HG03060 (cell line): ENCODE measurements at regions not wholly inside any gene's neighbourhood (a gene's known extent, or its start where the extent isn't known, plus 50 kb on each side); places are given as distances from the start of the nearest gene placed in this dataset.

Experiments
- ATAC-seq: cut with Tn5 transposase; IDR thresholded peaks from one replicate; pipeline ENCODE4 v1.9.1; 2021; ENCODE audit warnings: low read depth, moderate number of reproducible peaks; ENCODE audit not compliant: unreplicated experiment

DNA sequence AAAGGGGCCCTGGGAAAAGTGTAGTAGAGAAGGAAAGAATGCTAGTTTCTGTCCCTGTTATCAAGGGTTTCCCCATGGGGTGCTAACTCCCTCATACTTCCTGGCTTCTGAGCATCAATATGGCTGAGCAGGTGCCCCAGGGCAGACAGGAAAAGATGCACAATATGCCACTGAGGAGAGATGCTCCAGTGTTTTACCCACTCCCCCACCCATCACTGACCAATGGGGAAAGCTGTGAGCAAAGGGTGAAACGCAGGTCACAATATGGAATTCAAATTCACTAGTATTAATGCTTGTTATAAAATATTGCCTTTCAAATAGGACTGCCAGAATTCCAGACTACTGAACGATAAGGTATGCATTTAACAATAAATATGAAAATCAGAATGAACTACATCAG lies 187.5 kb upstream of the CTNNB1 start:
- no peak for ATAC-seq

- no peak for ATAC-seq
Observed at GRCh38 chr3:41018855-41019254, 180.4 kb upstream of the CTNNB1 start.

- no peak for ATAC-seq
Observed at GRCh38 chr3:41024031-41024836, 175.1 kb upstream of the CTNNB1 start.

DNA sequence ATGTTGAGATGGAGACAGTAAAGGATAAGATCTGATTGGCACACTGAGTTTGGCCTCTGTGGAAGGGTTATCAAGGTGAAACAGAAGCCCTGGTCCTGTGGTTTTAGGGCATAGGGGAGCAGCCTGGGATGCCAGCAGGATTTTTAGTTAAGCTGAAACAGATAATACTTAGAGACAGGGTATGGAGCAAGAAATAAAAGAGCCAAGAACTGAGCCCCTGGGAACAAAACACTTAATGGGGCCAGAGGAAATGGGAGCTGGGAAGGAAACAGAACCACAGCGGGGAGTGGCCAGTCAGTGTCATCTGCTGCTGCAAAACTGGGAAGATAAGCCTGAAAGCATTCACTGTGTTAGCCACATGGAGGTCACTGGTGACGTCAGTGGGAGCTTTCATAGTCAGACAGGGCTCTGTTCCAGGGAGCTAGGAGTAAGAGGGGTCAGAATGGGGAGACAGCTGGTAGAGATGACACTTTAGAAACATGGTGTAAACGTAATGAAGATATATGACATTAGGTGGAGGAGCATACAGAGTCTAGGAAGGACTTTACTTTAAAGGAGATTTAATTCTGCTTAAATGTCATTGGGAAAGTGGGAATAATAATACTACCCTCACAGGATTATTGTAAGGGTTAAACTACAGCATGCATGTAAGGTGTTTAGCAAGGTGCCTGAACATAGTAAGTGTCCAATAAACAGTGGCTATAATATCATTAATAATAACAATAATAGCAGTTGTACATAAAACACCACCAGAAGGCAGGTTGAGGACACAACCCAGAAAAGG lies 172.7 kb upstream of the CTNNB1 start:
- ATAC-seq: no peak

DNA sequence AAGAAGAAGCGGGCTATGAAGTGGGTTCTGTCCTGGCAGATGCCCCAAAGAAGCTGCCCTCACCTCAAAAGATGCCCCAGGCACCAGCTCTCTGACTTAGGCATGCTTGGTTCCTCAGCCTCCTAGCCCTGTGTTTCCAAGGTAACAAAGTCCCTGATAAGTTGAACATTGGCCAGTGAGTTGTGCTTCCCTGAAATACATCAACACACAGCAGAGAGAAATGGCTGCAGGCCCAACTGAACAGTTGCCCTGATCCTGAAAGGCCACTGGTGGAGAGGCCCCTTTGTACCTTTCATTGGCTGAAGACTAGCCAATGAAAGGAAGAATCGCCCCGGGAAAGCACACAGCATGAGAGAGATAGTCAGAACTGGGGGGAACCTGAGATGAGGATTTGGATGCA lies 169.9 kb upstream of the CTNNB1 start:
- ATAC-seq: no peak

GRCh38 chr3:41030220-41030619 lies 169.1 kb upstream of the CTNNB1 start:
- no peak for ATAC-seq

- no peak for ATAC-seq
Observed at GRCh38 chr3:41031401-41031800, 167.9 kb upstream of the CTNNB1 start.

DNA sequence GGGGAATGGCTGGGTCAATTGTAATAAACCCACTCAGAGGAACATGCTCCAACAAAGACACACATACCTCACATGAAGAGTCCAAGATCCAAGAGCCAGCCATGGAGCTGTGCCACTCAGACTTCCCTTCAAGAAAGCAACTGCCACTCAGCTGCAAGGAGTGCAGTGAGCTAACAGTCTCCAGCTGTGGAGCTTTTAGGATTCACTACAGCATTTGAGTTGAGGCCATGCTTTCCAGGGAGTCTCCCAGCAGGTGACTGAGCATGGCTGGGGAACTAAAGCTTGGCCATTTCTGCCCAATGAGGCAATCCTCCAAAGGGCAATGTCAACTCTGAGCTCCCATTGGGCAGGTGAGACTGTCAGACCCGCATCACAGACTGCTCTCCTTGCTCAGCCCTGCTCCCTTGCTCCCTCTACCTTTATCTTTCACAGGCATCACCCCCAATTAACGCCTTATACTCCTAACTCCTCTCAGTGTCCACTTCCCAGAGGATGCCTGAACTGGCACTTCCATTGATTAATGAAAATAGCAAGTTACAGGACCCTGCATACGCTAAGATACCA lies 165.3 kb upstream of the CTNNB1 start:
- ATAC-seq: no peak

DNA sequence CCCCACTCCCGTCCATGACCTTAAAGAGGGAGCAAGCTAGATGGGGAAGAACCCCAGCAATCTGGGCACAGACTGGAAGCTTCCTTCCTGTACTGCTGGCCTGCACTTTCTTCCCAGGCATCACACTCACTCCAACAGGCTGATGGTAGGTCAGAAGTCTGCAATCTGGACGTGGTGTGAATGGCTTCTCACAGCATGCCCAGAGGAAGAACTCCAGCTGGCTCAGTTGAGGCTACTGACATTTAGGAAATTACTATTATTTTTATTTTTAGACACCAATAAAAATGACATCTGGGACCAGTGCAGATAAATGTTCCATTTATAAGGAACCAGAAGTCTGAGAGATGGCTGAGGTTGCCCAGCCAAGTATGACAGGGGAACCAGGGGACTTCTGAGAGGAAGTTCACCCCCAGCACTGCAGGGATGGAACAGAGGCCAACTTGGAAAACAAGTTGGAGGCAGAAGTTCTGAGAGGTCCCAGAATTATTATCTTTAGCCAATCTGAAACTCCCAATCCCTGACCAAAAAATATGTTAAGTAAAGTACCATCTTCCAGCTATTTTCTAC lies 163.8 kb upstream of the CTNNB1 start:
- ATAC-seq: no peak

- no peak for ATAC-seq
Observed at GRCh38 chr3:41037651-41038334, 161.5 kb upstream of the CTNNB1 start.

DNA sequence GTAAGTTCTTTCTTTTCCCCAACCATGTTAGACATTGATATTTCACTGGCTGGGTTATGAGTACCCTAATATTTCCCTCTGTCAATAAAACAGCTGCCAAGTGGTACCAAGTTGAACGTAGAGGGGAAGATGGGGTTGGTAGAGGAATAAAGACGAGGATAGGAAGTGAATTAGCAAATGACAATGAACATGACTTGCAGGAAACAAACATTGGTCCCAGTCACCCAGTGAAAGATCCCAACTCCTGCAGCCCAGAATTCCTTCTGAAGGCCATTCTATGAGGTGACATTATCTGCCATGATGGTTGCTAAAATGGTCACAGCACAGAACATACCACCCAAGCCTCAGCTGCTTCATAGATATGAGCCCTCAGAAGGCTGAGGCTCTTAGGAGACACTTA lies 159.0 kb upstream of the CTNNB1 start:
- no peak for ATAC-seq

GRCh38 chr3:41041462-41041861 lies 157.8 kb upstream of the CTNNB1 start:
- no peak for ATAC-seq

DNA sequence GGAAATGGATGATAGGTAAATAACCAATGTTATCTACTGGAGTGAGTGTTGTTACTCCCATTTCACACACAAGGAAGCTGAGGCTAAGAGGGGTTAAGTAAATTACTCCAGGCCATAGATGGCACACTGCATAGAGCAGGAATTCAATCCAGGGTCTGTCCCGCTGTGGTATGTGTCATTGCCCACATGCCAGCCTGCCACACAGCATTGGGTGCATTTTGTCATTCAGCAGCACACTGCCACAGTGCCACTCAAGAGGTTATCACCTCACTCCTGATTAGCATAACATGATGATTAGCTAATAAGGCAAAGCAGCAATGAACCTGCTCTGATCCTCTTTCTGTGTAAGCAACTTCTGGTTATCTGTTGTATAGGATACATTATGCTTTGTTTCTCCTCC lies 157.4 kb upstream of the CTNNB1 start:
- ATAC-seq: no peak

DNA sequence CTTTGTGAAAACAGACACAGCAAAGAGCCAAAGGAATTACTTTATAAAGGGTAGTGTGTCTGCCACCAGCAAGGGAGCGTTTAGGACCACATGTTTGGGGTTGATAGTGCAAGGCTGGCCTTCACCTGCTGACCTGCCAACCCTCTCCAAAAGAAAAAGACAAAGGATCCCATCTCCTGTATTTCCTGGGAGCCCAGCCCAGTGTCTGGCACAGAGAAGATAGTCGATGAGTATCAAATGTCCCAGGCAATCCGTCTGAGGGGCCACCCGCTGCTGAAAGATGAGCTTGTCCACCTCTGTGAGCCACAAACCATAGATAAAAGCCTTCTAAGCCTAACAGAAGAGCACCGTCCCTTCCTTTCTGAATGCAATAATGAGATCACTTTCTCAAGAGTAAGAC lies 154.8 kb upstream of the CTNNB1 start:
- ATAC-seq: no peak

DNA sequence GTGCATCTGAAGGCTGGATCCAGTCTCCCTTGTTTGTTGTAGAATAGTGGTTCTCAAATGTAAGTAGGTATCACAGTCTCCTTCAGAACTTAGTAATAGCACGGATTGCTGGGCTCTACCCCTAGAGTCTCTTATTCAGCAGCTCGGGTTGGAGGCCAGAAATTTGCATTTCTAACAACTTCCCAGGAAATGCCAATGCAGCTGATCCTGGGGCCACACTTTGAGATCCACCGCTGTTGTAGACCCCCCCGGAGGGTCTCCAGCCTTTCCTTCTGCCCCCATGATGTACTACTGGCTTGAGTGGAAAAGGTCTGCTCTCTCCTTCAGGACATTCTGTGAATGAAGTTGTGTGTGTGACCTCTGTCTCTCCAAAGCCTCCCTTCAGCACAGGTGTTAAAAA lies 153.8 kb upstream of the CTNNB1 start:
- ATAC-seq: no peak

GRCh38 chr3:41050144-41050543 lies 149.2 kb upstream of the CTNNB1 start:
- no peak for ATAC-seq

DNA sequence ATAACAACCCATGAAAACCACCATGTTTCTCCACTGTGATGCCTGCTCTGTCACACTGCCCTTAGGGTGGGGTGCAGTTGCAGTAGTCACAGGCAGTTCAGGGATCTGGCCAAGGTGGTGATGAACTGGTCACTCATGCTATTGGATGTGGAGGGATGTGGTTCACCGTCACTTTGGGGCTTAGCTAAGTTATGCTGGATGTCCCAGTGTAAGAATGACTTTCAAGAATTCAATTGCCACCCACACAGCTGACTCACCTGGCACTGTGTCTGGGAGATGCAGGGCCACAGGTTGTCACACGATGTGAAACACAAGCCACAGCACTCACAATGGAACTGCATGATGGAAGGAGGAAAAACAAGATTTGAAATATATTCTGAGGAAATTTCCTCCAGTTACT lies 146.1 kb upstream of the CTNNB1 start:
- no peak for ATAC-seq

GRCh38 chr3:41060106-41060505 lies 139.2 kb upstream of the CTNNB1 start:
- no peak for ATAC-seq

DNA sequence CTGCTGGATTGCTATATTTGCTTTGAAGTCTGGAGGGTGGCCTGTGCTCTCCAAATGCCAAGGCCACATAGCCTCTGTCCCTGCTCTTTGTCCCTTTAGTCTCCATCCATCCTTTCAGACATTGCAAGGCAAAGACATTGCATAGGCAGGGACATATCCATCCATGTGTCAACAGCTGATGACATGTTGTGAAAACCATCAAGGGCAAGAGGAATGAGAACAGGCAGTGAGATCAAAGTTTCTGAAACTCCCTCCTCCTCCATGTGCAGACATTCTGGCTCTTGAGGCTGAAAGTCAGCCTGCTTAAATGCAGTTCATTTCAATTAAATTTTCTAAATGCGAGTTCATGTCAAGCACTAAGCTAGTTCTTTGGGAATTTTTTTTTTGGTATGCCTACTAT lies 135.2 kb upstream of the CTNNB1 start:
- no peak for ATAC-seq

DNA sequence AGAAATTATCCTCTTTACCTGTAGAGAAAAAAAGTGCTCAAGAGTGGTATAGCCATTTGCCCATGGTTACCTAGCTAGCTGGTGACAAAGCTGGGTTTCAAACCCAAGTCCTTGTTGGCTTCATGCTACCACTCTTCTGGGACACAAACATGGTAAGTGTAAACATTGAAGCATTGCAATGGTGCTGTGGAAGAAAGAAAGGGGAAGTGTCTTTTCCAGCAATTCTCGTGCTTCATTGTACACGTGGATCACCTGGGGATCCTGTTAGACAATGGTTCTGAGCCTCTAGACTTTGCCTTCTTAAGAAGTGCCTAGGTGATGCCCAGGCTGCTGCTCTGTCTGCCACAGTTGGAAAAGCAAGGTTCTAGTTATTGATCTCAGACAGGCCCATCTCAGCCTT lies 134.8 kb upstream of the CTNNB1 start:
- ATAC-seq: no peak

DNA sequence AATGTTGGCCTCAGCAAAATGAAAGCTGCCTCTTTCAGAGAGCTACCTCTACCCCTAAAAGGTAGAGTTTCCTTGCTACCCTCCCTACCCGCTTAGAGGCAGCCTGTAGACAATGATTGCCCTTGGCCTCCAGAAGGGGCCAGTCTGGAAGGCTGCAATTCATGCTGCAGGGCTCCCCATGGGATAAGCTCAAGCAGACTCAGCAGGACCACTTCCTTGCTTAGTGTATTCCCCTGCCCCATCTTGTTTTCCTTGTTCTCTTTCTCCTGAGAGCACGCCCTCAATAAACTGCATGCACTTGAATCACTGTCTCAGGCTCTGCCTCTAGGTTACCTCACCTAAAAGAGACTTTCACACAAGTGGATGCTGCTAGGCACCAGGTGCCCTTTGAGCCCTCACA lies 134.0 kb upstream of the CTNNB1 start:
- no peak for ATAC-seq
